Activated naive CD4-positive, alpha-beta T cell (primary cell): ENCODE measurements at regions not wholly inside any gene's neighbourhood (a gene's known extent, or its start where the extent isn't known, plus 50 kb on each side); places are given as distances from the start of the nearest gene placed in this dataset.
"Not testable (repeated sequence)": the region's sequence is repeated elsewhere in the genome, so short reads cannot be mapped to it uniquely, and the experiment has no call there.

Experiments used
- DNase-seq, 4 experiments: peaks; one replicate each; lab custom pipeline; 2025; lab: John Stamatoyannopoulos, UW

DNA sequence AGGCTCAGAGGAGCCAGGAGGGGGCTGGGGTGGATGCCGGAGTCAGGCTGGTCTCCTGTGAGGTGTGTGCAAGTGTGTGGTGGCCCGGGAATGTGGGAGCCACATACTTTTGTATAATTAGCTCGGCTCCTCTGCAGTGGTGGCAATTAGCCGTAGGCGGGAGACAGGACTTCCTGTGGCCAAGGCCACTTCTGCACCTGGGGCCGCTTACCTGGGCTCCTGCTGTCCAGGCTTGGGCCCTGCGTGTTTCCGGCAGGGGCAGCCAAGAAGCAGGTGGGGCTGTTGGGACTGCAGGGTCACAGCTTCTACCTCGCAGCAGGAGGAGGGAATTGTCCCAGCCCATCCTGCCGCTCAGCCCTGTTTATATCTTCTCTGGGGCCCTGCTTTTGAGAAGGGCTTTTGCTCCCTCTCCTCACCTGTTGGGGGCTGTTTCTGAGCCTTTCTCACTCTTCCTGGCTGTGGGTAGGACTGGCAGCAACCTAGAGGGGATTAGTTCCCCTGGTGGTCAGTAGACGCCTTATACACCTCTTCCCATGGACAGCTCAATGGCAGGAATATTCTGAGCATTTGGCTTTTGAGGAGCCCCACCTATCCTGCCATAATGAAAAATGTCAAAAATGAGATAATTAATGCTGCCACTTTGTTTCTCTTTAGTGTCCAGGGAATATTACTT is 145.4 kb upstream of the PITX1 start:
- no peak for DNase-seq

DNA sequence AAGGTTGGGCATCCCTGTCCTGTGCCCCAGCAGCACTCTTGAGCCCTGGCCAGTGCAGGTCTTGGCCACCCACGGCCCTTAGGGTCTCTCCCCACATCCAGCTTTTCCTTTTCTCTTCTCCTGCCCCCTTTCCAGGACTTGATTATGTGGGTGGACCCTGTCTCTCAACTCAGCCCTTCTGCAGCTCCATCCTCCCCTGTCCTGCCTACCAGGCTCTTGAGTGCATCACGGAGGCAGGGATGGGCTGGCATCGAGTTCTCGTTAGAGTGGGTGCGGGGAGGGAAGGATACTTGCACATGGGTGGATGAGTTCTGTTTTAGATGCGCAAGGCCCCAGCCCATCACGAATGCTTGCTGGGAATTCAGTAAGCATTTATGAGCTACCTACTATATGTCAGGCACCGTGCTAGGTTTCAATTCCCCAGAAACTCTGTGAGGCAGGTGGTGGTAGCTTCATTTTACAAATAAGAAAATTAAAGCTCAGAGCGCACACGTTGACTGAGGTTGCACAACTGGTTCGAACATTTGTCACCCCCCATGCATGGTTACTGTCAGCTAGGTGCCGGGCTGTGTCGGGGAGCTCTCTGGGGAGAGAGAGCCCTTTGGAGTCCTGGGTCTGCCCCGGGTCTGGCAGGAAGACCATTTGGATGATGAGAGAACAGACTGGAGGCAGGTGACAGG is 144.6 kb upstream of the PITX1 start:
- DNase-seq: no peak

- no peak for DNase-seq
Measured at GRCh38 chr5:135177591-135177990, 143.6 kb upstream of the PITX1 start.

DNA sequence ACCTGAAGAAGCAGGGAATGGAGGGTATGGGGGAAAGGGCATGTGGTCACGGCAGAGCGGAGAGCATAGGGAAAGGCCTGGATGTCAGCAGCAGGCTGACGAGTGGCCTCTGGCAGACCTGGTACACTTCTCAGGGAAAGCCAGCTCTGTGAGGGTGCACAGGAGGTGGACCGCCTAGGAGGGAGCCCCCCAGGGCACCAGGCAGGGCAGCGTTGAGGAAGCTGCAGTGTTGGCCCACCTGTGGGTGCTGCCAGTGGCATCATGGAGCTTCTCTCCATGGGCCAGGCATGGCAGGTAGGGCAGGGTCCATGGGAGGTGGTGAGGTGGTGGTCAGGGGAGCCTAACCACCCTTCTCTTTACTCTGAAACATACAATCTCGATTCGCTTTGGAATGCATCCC is 143.0 kb upstream of the PITX1 start:
- DNase-seq: no peak

DNA sequence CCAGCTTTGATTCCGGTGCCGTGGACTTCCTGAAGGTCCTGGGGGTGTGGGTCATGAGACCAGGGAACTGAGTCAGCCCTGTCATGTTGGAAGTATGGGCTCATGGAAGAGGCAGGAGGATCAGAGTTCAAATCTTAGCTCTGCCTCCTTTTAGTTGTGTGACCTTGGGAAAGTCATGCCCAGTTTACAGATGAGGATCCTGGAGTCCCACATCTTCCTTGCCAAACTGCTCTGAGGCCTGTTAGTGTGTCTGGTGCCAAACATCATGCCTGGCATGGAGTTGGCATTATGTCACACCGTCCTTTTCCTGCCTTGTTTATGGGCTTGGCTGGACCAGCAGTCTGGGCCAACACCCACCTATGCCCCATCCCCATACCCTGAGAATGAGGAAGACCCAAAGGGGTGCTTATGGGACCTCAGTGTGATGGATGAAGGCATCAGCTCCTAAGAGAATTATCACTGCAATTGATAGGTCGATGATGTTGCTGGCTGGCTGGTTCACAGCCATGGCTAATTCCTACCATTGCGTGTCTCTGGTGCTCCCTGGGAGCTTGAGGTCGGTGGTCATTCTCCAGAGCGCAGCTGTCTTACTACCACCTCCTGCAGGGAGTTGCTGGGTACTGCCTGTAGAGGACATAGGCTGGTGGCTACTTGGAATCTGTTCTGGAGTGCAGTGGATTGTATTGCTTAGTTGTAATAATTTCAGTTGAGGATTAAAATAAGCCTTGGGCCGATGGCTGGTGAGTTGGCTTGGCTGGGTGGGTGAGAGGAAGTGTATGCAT is 140.5 kb upstream of the PITX1 start:
- no peak for DNase-seq

GRCh38 chr5:135173662-135174290 is 139.7 kb upstream of the PITX1 start:
- no peak for DNase-seq

DNA sequence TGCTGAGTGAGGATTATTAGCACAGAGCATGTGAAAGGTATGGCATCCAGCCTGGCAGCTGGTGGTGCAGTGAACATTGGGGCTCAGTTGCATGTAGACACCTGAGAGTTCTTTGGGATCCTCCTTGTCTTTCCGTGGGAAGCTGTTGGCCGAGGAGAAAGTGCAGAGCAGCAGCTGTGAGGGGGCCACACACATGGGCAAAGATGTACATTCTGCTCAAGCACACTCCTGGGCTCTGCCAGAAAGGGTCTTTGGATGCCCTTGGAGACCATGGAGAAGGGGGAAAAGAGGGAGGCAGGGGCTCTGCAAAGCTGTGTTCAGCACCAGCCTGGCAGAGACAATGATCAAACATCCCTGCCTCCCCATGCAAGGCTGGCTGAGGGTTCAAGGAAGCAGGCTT is 138.7 kb upstream of the PITX1 start:
- DNase-seq: no peak

GRCh38 chr5:135171336-135171735 is 137.3 kb upstream of the PITX1 start:
- no peak for DNase-seq

GRCh38 chr5:135170500-135170899 is 136.5 kb upstream of the PITX1 start:
- DNase-seq: no peak

GRCh38 chr5:135169753-135170152 is 135.7 kb upstream of the PITX1 start:
- no peak for DNase-seq

GRCh38 chr5:135167634-135168033 is 133.6 kb upstream of the PITX1 start:
- DNase-seq: no peak

DNA sequence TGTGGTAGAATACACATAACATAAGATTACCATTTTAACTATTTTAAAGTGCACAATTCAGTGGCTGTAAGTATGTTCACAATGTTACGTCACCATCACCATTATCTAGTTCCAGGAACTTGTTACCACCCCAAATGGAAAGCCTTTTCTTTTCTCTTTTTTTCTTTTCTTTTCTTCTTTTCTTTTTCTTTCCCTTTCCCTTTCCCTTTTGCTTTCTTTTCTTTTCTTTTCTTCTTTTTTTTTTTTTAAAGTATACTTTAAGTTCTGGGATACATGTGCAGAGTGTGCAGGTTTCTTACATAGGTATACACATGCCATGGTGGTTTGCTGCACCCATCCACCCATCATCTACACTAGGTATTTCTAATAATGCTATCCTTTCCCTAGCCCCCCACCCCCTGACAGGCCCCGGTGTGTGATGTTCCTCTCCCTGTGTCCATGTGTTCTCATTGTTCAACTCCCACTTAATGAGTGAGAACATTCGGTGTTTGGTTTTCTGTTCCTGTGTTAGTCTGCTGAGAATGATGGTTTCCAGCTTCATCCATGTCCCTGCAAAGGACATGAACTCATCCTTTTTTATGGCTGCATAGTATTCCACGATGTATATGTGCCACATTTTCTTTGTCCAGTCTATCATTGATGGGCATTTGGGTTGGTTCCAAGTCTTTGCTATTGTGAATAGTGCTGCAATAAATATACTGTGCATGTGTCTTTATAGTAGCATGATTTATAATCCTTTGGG is 131.0 kb upstream of the PITX1 start:
- not testable (repeated sequence) for DNase-seq

DNA sequence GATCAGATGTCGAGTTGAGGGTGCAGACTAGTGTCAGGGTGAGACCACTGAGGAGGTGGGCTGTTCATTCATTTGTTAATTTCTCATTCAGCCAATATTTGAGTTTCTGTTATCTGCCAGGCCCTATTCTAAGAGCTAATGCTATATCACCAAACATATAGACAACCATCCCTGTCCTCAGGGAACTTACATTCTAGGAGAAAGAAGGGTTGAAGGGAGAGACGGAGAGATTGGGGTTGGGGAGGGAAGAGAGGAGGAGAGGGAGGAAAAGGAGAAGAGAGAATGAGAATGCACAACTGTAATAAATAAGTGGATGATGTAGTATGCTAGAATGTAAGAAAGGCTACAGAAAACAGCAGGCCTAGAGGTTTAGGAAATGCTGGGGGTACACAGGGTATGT is 129.9 kb upstream of the PITX1 start:
- DNase-seq: no peak

GRCh38 chr5:135163391-135163790 is 129.4 kb upstream of the PITX1 start:
- no peak for DNase-seq

DNA sequence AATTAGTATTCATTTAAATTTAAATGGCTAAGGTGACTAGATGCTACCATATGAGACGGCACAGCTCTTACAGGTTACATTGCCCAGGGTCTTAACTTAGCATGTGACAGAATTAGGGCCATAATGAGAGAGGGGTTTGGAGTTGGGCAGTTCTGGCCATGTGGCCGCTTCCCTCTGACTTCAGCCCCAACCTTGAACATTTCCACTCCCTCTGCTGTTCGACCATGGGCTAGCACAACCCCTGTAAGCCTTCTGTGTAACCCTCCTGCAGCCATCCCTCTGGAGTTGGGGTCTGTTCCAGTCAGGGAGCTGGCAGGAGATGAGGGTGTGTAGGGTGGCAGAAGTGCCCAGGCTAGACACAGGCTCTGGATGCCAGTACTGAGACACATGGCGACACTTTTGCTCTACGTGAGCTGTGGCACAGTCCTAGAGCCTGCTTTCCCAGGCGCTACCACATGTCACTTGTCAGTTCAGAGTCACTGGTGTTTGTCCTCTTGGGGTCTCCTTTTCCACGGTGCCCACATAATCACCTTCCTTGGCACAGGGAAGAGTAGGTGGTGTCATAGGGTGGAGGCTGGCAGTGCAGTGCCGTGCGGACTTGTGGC is 128.7 kb upstream of the PITX1 start:
- no peak for DNase-seq

DNA sequence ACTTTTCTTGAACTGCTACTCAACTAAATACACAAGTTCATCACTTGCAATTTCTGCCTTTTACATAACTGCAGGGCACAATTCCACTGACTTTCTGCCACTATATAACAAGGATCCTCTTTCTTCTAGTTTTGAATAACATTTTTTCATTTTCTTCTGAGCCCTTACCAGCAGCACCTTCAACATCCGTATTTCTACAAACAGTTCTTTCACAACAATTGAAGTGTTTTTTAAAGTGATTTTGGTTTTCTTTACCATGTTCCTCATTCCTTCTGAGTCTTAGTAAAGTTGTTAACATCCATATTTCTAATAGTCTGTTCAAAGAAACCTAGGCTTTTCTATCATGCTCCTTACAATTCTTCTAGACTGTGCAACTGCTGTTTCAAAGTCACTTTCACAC is 127.2 kb upstream of the PITX1 start:
- no peak for DNase-seq

- no peak for DNase-seq
Measured at GRCh38 chr5:135160036-135160675, 126.1 kb upstream of the PITX1 start.

DNA sequence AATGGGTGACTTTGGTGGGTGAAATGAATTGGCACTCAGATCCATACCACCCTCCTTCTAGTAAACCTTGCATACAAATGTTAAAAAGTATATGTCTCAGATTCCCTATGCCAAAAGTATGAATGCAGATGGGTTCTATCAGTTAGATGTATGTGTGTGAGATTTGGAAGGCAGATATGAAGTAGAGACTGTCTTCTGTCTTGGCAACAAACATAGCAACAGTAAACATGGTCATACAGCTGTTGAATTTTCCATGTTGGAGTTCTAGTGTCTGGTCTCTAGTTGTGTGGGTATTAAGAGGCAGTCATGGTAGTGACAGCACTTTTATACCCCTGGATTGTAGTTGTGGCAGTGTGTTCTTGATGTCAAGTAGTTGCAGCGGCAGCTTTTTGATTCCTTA is 125.6 kb upstream of the PITX1 start:
- no peak for DNase-seq

DNA sequence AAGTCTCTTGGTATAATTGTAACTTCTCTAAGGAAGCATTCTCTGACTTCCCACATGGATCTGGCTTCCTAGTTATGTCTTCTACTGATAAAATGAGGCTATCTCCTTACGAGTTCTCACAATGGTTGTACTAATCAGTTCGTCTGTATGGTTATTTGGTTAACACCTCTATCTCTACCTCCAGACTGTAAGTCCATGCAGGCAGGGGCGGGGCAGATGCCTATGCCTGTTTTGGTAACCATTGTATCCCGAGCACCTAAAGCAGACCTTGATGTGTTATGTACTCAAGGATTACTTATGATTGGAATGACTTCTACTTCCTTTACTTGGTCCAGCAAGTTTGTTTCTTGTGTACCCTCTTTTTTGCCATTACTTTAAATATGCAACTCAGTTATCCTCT is 125.0 kb upstream of the PITX1 start:
- no peak for DNase-seq

GRCh38 chr5:135158314-135158697 is 124.3 kb upstream of the PITX1 start:
- no peak for DNase-seq
